ENCODE measurements at regions not wholly inside any gene's neighbourhood (a gene's known extent, or its start where the extent isn't known, plus 50 kb on each side); places are given as distances from the start of the nearest gene placed in this dataset.

DNA sequence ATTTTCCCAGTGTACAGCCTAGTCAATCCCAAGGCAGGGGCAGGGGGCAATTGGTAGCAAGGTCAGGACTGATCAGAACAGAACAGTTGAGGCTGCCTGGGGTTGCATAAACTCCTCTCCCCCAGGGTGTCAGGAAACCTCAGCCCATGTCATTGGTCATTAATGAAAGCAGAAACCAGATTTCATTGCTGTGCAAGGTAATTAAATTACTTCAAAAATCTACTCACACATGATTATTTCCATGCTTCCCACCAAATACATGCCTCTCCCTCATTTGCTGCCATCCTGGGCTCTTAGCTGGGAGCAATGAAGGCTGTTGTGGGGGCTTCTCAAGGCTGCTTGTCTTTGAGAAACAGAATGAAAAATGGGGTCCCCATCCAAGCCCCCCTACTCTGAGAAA is 124.2 kb downstream of the PHETA1 start:
- TF ChIP-seq, protein P1, sequence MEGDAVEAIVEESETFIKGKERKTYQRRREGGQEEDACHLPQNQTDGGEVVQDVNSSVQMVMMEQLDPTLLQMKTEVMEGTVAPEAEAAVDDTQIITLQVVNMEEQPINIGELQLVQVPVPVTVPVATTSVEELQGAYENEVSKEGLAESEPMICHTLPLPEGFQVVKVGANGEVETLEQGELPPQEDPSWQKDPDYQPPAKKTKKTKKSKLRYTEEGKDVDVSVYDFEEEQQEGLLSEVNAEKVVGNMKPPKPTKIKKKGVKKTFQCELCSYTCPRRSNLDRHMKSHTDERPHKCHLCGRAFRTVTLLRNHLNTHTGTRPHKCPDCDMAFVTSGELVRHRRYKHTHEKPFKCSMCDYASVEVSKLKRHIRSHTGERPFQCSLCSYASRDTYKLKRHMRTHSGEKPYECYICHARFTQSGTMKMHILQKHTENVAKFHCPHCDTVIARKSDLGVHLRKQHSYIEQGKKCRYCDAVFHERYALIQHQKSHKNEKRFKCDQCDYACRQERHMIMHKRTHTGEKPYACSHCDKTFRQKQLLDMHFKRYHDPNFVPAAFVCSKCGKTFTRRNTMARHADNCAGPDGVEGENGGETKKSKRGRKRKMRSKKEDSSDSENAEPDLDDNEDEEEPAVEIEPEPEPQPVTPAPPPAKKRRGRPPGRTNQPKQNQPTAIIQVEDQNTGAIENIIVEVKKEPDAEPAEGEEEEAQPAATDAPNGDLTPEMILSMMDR (IDR thresholded peaks at IDR 0.05; ENCODE audit: low read depth, low read length, missing input control): no peak
- TF ChIP-seq SP1 (IDR thresholded peaks at IDR 0.05) (no peak), EGR1 (IDR thresholded peaks at IDR 0.05; ENCODE audit: low read depth in 2 of 2) (no peak), FOXA2 (IDR thresholded peaks at IDR 0.05) (no peak), TAF1 (conservative IDR thresholded peaks at IDR 0.05) (no peak), HNF4A (conservative IDR thresholded peaks at IDR 0.05) (no peak), JUND (IDR thresholded peaks at IDR 0.05) (no peak), RAD21 (IDR thresholded peaks at IDR 0.05) (no peak), YY1 (IDR thresholded peaks at IDR 0.05) (no peak), HNF4G (IDR thresholded peaks at IDR 0.05) (no peak)
- TF ChIP-seq, protein P2, sequence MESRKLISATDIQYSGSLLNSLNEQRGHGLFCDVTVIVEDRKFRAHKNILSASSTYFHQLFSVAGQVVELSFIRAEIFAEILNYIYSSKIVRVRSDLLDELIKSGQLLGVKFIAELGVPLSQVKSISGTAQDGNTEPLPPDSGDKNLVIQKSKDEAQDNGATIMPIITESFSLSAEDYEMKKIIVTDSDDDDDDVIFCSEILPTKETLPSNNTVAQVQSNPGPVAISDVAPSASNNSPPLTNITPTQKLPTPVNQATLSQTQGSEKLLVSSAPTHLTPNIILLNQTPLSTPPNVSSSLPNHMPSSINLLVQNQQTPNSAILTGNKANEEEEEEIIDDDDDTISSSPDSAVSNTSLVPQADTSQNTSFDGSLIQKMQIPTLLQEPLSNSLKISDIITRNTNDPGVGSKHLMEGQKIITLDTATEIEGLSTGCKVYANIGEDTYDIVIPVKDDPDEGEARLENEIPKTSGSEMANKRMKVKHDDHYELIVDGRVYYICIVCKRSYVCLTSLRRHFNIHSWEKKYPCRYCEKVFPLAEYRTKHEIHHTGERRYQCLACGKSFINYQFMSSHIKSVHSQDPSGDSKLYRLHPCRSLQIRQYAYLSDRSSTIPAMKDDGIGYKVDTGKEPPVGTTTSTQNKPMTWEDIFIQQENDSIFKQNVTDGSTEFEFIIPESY (IDR thresholded peaks at IDR 0.05): no peak
- TF ChIP-seq, protein P3, sequence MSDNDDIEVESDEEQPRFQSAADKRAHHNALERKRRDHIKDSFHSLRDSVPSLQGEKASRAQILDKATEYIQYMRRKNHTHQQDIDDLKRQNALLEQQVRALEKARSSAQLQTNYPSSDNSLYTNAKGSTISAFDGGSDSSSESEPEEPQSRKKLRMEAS (IDR thresholded peaks at IDR 0.05): no peak
